ENCODE measurements at regions not wholly inside any gene's neighbourhood (a gene's known extent, or its start where the extent isn't known, plus 50 kb on each side); places are given as distances from the start of the nearest gene placed in this dataset.

DNA sequence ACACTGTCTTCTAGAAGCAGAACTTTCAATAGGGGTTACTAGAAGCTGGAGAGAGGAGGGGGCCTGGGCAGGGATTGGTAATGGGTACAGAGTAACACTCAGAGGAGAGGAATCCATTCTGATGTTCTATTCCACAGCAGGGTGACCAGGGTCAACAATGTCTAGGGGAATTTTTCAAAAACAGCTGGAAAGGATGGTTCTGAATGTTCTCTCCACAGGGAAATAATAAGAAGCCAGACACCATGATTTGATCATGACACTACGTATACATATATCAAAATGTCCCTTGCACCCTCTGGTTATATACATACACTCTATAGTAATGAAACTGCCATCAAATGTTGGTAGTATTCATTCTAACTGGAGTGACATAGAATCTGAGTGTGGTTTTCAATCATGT, 111.2 kb upstream of the TOP3B start:
- H3K36me3 ChIP-seq (ENCODE audit: control insufficient read depth in 4 of 4, insufficient read depth in 3 of 4, low read depth in 1 of 4, low read length in 3 of 4): no peaks in the 10 kb centered on the region
- no peak overlapping the region for H3K4me3 ChIP-seq (ENCODE audit: low read depth in 1 of 3, low read length in 3 of 3)
- no peak overlapping the region for H3K9ac ChIP-seq (ENCODE audit: low read depth in 1 of 2, low read length in 2 of 2)
- peaks cover under 1 to 4% (median 2%) of the 10 kb centered on the region in 4 donors for H3K4me1 ChIP-seq (ENCODE audit: control insufficient read depth in 4 of 4, insufficient read depth in 4 of 4, low read length in 3 of 4)
- no peak for DNase-seq (ENCODE audit: low spot score)
- 82% methylated on average over 1 of the region's 1 CpG for WGBS
- H3K27ac ChIP-seq (ENCODE audit: low read depth in 1 of 2, low read length in 2 of 2): no peak overlapping the region
- peaks cover 0 to 7% (median 0%) of the 10 kb centered on the region in 4 donors for H3K9me3 ChIP-seq (ENCODE audit: control insufficient read depth in 4 of 4, low read length in 3 of 4)
- no peak for TF ChIP-seq NR2F2 (IDR thresholded peaks at IDR 0.05)
- no peaks in the 10 kb centered on the region for H3K27me3 ChIP-seq (ENCODE audit: control insufficient read depth in 4 of 4, insufficient read depth in 4 of 4, low read length in 3 of 4)

DNA sequence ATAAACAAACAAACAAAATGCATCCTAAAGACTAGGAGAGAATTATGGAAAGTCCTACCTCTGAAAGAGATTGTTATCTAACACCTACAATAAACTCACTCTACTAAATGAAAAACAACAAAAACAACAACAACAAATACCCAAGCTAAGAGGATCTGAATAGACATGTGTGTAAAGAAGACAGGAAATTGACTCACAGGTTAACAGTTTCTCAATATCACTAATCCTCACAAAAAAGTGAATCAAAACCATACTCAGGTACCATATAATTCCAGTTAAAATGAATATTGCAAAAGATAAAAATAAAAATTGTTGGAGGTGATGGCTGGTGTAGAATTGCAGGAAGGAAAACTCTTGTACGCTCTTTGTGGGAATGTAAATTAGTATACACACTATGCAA, 110.4 kb upstream of the TOP3B start:
- Histone ChIP-seq H3K9ac (ENCODE audit: low read depth in 1 of 2, low read length in 2 of 2) (no peak overlapping the region), H3K4me1 (ENCODE audit: control insufficient read depth in 4 of 4, insufficient read depth in 4 of 4, low read length in 3 of 4) (peaks cover 4 to 12% (median 10%) of the 10 kb centered on the region in 4 donors), H3K4me3 (ENCODE audit: low read depth in 1 of 3, low read length in 3 of 3) (no peak overlapping the region), H3K9me3 (ENCODE audit: control insufficient read depth in 4 of 4, low read length in 3 of 4) (peaks cover 0 to 3% (median 0%) of the 10 kb centered on the region in 4 donors), H3K27me3 (ENCODE audit: control insufficient read depth in 4 of 4, insufficient read depth in 4 of 4, low read length in 3 of 4) (no peaks in the 10 kb centered on the region), H3K27ac (ENCODE audit: low read depth in 1 of 2, low read length in 2 of 2) (no peak overlapping the region), H3K36me3 (ENCODE audit: control insufficient read depth in 4 of 4, insufficient read depth in 3 of 4, low read depth in 1 of 4, low read length in 3 of 4) (no peaks in the 10 kb centered on the region)
- TF ChIP-seq, protein P1, sequence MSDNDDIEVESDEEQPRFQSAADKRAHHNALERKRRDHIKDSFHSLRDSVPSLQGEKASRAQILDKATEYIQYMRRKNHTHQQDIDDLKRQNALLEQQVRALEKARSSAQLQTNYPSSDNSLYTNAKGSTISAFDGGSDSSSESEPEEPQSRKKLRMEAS (IDR thresholded peaks at IDR 0.05): no peak
- TF ChIP-seq GABPA (IDR thresholded peaks at IDR 0.05 in 1 of 2, conservative IDR thresholded peaks at IDR 0.05 in 1 of 2): no peak
- DNase-seq (ENCODE audit: low spot score): no peak
- 92% methylated on average over 1 of the region's 1 CpG for WGBS

DNA sequence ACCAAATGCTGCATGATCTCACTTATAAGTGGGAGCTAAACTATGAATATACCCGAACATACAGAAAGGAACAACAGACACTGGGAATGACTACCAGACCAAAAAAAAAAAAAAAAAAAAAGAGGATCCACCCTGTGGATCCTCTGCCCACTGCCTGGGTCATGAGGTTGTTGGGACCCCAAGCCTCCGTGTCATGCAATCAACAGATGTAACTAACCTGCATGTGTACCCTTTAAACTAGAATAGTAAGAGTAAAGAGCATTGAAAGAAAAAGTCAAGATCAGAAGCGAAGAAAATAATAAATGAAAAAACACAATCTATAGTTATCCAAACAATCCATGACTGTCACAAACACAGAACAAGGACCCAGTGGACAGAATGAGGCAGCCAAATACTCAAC, 109.5 kb upstream of the TOP3B start:
- Histone ChIP-seq H3K36me3 (ENCODE audit: control insufficient read depth in 4 of 4, insufficient read depth in 3 of 4, low read depth in 1 of 4, low read length in 3 of 4) (no peaks in the 10 kb centered on the region), H3K27ac (ENCODE audit: low read depth in 1 of 2, low read length in 2 of 2) (no peak overlapping the region), H3K9ac (ENCODE audit: low read depth in 1 of 2, low read length in 2 of 2) (no peak overlapping the region), H3K27me3 (ENCODE audit: control insufficient read depth in 4 of 4, insufficient read depth in 4 of 4, low read length in 3 of 4) (no peaks in the 10 kb centered on the region), H3K4me1 (ENCODE audit: control insufficient read depth in 4 of 4, insufficient read depth in 4 of 4, low read length in 3 of 4) (peaks cover 6 to 15% (median 13%) of the 10 kb centered on the region in 4 donors), H3K9me3 (ENCODE audit: control insufficient read depth in 4 of 4, low read length in 3 of 4) (no peaks in the 10 kb centered on the region), H3K4me3 (ENCODE audit: low read depth in 1 of 3, low read length in 3 of 3) (no peak overlapping the region)
- DNase-seq (ENCODE audit: low spot score): no peak
- 90% methylated on average over 3 of the region's 3 CpGs for WGBS
- TF ChIP-seq FOXA1 (IDR thresholded peaks at IDR 0.05) (no peak), TAF1 (conservative IDR thresholded peaks at IDR 0.05) (no peak), NR2F2 (IDR thresholded peaks at IDR 0.05) (no peak), YY1 (IDR thresholded peaks at IDR 0.05) (no peak), JUND (IDR thresholded peaks at IDR 0.05) (no peak), RAD21 (IDR thresholded peaks at IDR 0.05) (no peak), HNF4A (conservative IDR thresholded peaks at IDR 0.05) (no peak), FOXA2 (IDR thresholded peaks at IDR 0.05) (no peak), HNF4G (IDR thresholded peaks at IDR 0.05) (no peak), RXRA (IDR thresholded peaks at IDR 0.05) (no peak)
- TF ChIP-seq, protein P2, sequence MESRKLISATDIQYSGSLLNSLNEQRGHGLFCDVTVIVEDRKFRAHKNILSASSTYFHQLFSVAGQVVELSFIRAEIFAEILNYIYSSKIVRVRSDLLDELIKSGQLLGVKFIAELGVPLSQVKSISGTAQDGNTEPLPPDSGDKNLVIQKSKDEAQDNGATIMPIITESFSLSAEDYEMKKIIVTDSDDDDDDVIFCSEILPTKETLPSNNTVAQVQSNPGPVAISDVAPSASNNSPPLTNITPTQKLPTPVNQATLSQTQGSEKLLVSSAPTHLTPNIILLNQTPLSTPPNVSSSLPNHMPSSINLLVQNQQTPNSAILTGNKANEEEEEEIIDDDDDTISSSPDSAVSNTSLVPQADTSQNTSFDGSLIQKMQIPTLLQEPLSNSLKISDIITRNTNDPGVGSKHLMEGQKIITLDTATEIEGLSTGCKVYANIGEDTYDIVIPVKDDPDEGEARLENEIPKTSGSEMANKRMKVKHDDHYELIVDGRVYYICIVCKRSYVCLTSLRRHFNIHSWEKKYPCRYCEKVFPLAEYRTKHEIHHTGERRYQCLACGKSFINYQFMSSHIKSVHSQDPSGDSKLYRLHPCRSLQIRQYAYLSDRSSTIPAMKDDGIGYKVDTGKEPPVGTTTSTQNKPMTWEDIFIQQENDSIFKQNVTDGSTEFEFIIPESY (IDR thresholded peaks at IDR 0.05): no peak
- TF ChIP-seq, protein P3, sequence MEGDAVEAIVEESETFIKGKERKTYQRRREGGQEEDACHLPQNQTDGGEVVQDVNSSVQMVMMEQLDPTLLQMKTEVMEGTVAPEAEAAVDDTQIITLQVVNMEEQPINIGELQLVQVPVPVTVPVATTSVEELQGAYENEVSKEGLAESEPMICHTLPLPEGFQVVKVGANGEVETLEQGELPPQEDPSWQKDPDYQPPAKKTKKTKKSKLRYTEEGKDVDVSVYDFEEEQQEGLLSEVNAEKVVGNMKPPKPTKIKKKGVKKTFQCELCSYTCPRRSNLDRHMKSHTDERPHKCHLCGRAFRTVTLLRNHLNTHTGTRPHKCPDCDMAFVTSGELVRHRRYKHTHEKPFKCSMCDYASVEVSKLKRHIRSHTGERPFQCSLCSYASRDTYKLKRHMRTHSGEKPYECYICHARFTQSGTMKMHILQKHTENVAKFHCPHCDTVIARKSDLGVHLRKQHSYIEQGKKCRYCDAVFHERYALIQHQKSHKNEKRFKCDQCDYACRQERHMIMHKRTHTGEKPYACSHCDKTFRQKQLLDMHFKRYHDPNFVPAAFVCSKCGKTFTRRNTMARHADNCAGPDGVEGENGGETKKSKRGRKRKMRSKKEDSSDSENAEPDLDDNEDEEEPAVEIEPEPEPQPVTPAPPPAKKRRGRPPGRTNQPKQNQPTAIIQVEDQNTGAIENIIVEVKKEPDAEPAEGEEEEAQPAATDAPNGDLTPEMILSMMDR (IDR thresholded peaks at IDR 0.05; ENCODE audit: low read depth, low read length, missing input control): no peak
